ENCODE measurements at regions not wholly inside any gene's neighbourhood (a gene's known extent, or its start where the extent isn't known, plus 50 kb on each side); places are given as distances from the start of the nearest gene placed in this dataset.

GRCh38 chr9:13397661-13398060 is 118.2 kb upstream of the MPDZ start:
- no peak for DNase-seq (ENCODE audit: low read depth)

- no peak for DNase-seq (ENCODE audit: low read depth)
Observed at GRCh38 chr9:13397220-13397619, 117.7 kb upstream of the MPDZ start.

GRCh38 chr9:13396418-13396817 is 116.9 kb upstream of the MPDZ start:
- DNase-seq (ENCODE audit: low read depth) = no peak

- no peak for DNase-seq (ENCODE audit: low read depth)
Observed at GRCh38 chr9:13395156-13395555, 115.7 kb upstream of the MPDZ start.

- no peak for DNase-seq (ENCODE audit: low read depth)
Observed at GRCh38 chr9:13388157-13388556, 108.7 kb upstream of the MPDZ start.

GRCh38 chr9:13387734-13388067 is 108.2 kb upstream of the MPDZ start:
- DNase-seq (ENCODE audit: low read depth) = no peak

GRCh38 chr9:13386935-13387733 is 107.6 kb upstream of the MPDZ start:
- no peak for DNase-seq (ENCODE audit: low read depth)

GRCh38 chr9:13386316-13386715 is 106.8 kb upstream of the MPDZ start:
- no peak for DNase-seq (ENCODE audit: low read depth)

- no peak for DNase-seq (ENCODE audit: low read depth)
Observed at GRCh38 chr9:13383855-13384254, 104.4 kb upstream of the MPDZ start.

GRCh38 chr9:13383216-13383615 is 103.7 kb upstream of the MPDZ start:
- DNase-seq (ENCODE audit: low read depth) = no peak

- no peak for DNase-seq (ENCODE audit: low read depth)
Observed at GRCh38 chr9:13382595-13382994, 103.1 kb upstream of the MPDZ start.

- no peak for DNase-seq (ENCODE audit: low read depth)
Observed at GRCh38 chr9:13380903-13381302, 101.4 kb upstream of the MPDZ start.

- DNase-seq (ENCODE audit: low read depth) = no peak
Observed at GRCh38 chr9:13378154-13378553, 98.7 kb upstream of the MPDZ start.

- DNase-seq (ENCODE audit: low read depth) = no peak
Observed at GRCh38 chr9:13377171-13377925, 97.9 kb upstream of the MPDZ start.

- no peak for DNase-seq (ENCODE audit: low read depth)
Observed at GRCh38 chr9:13372510-13372909, 93.0 kb upstream of the MPDZ start.

- no peak for DNase-seq (ENCODE audit: low read depth)
Observed at GRCh38 chr9:13369431-13369830, 89.9 kb upstream of the MPDZ start.

GRCh38 chr9:13367784-13368183 is 88.3 kb upstream of the MPDZ start:
- no peak for DNase-seq (ENCODE audit: low read depth)

GRCh38 chr9:13364271-13365000 is 84.9 kb upstream of the MPDZ start:
- no peak for DNase-seq (ENCODE audit: low read depth)

GRCh38 chr9:13361076-13361475 is 81.6 kb upstream of the MPDZ start:
- no peak for DNase-seq (ENCODE audit: low read depth)

- DNase-seq (ENCODE audit: low read depth) = no peak
Observed at GRCh38 chr9:13360188-13360587, 80.7 kb upstream of the MPDZ start.

GRCh38 chr9:13358128-13358527 is 78.6 kb upstream of the MPDZ start:
- peak; percentile 56 for DNase-seq (ENCODE audit: low read depth)

- DNase-seq (ENCODE audit: low read depth) = no peak
Observed at GRCh38 chr9:13354733-13355132, 75.2 kb upstream of the MPDZ start.
